ENCODE measurements at regions not wholly inside any gene's neighbourhood (a gene's known extent, or its start where the extent isn't known, plus 50 kb on each side); places are given as distances from the start of the nearest gene placed in this dataset.

GRCh38 chr17:22467720-22468119, 775.4 kb downstream of the KCNJ18 start:
- ChIA-PET POLR2A (no interaction called here), CTCF (no interaction called here)
- Histone ChIP-seq H3K9me3 (ENCODE audit: control extremely low read depth in 1 of 5, control insufficient read depth in 4 of 5, insufficient read depth in 2 of 5, low read depth in 1 of 5, low read length in 4 of 5) (peaks cover 0 to 6% (median 2%) of the 10 kb centered on the region in 5 experiments), H3K27ac (ENCODE audit: insufficient read depth in 1 of 2, low read depth in 1 of 2, low read length in 2 of 2, poor library complexity in 1 of 2, severe bottlenecking in 2 of 2) (no peak overlapping the region), H3K4me3 (ENCODE audit: control insufficient read depth in 1 of 7, extremely low read depth in 1 of 7, insufficient read depth in 4 of 7, low read depth in 2 of 7, low read length in 6 of 7) (no peak overlapping the region), H3K36me3 (ENCODE audit: control insufficient read depth in 4 of 4, insufficient read depth in 4 of 4, low read length in 3 of 4) (no peaks in the 10 kb centered on the region), H3K27me3 (replicated peaks in 2 of 5; ENCODE audit: control insufficient read depth in 4 of 5, insufficient read depth in 5 of 5, low read length in 4 of 5) (no peaks in the 10 kb centered on the region), H3K4me1 (ENCODE audit: control extremely low read depth in 1 of 4, control insufficient read depth in 4 of 4, insufficient read depth in 4 of 4, low read length in 3 of 4) (no peaks in the 10 kb centered on the region)
- WGBS (ENCODE audit: insufficient coverage): 65% methylated on average over 5 of the region's 5 CpGs
- no peak for DNase-seq

- Histone ChIP-seq H3K9me3 (ENCODE audit: control extremely low read depth in 1 of 5, control insufficient read depth in 4 of 5, insufficient read depth in 2 of 5, low read depth in 1 of 5, low read length in 4 of 5) (peaks cover 0 to 6% (median 2%) of the 10 kb centered on the region in 5 experiments), H3K4me1 (ENCODE audit: control extremely low read depth in 1 of 4, control insufficient read depth in 4 of 4, insufficient read depth in 4 of 4, low read length in 3 of 4) (no peaks in the 10 kb centered on the region), H3K27ac (ENCODE audit: insufficient read depth in 1 of 2, low read depth in 1 of 2, low read length in 2 of 2, poor library complexity in 1 of 2, severe bottlenecking in 2 of 2) (no peak overlapping the region), H3K27me3 (replicated peaks in 2 of 5; ENCODE audit: control insufficient read depth in 4 of 5, insufficient read depth in 5 of 5, low read length in 4 of 5) (no peaks in the 10 kb centered on the region), H3K36me3 (ENCODE audit: control insufficient read depth in 4 of 4, insufficient read depth in 4 of 4, low read length in 3 of 4) (no peaks in the 10 kb centered on the region), H3K4me3 (ENCODE audit: control insufficient read depth in 1 of 7, extremely low read depth in 1 of 7, insufficient read depth in 4 of 7, low read depth in 2 of 7, low read length in 6 of 7) (no peak overlapping the region)
- ChIA-PET CTCF (no interaction called here), POLR2A (no interaction called here)
- DNase-seq: no peak
- WGBS (ENCODE audit: insufficient coverage): 80% methylated on average over 8 of the region's 9 CpGs
Observed at GRCh38 chr17:22469101-22469880, 777.0 kb downstream of the KCNJ18 start.

GRCh38 chr17:22469941-22470340, 777.6 kb downstream of the KCNJ18 start:
- POLR2A ChIA-PET: no interaction called here
- Histone ChIP-seq H3K9me3 (ENCODE audit: control extremely low read depth in 1 of 5, control insufficient read depth in 4 of 5, insufficient read depth in 2 of 5, low read depth in 1 of 5, low read length in 4 of 5) (peaks cover 0 to 6% (median 2%) of the 10 kb centered on the region in 5 experiments), H3K36me3 (ENCODE audit: control insufficient read depth in 4 of 4, insufficient read depth in 4 of 4, low read length in 3 of 4) (no peaks in the 10 kb centered on the region), H3K4me3 (ENCODE audit: control insufficient read depth in 1 of 7, extremely low read depth in 1 of 7, insufficient read depth in 4 of 7, low read depth in 2 of 7, low read length in 6 of 7) (no peak overlapping the region), H3K27ac (ENCODE audit: insufficient read depth in 1 of 2, low read depth in 1 of 2, low read length in 2 of 2, poor library complexity in 1 of 2, severe bottlenecking in 2 of 2) (no peak overlapping the region), H3K4me1 (ENCODE audit: control extremely low read depth in 1 of 4, control insufficient read depth in 4 of 4, insufficient read depth in 4 of 4, low read length in 3 of 4) (no peaks in the 10 kb centered on the region), H3K27me3 (replicated peaks in 2 of 5; ENCODE audit: control insufficient read depth in 4 of 5, insufficient read depth in 5 of 5, low read length in 4 of 5) (no peaks in the 10 kb centered on the region)
- CTCF ChIA-PET: no interaction called here
- DNase-seq: no peak
- WGBS (ENCODE audit: insufficient coverage): 70% methylated on average over 3 of the region's 4 CpGs

GRCh38 chr17:22470411-22471175, 778.3 kb downstream of the KCNJ18 start:
- Histone ChIP-seq H3K27me3 (replicated peaks in 2 of 5; ENCODE audit: control insufficient read depth in 4 of 5, insufficient read depth in 5 of 5, low read length in 4 of 5) (no peaks in the 10 kb centered on the region), H3K4me3 (ENCODE audit: control insufficient read depth in 1 of 7, extremely low read depth in 1 of 7, insufficient read depth in 4 of 7, low read depth in 2 of 7, low read length in 6 of 7) (no peak overlapping the region), H3K36me3 (ENCODE audit: control insufficient read depth in 4 of 4, insufficient read depth in 4 of 4, low read length in 3 of 4) (no peaks in the 10 kb centered on the region), H3K27ac (ENCODE audit: insufficient read depth in 1 of 2, low read depth in 1 of 2, low read length in 2 of 2, poor library complexity in 1 of 2, severe bottlenecking in 2 of 2) (no peak overlapping the region), H3K4me1 (ENCODE audit: control extremely low read depth in 1 of 4, control insufficient read depth in 4 of 4, insufficient read depth in 4 of 4, low read length in 3 of 4) (no peaks in the 10 kb centered on the region), H3K9me3 (ENCODE audit: control extremely low read depth in 1 of 5, control insufficient read depth in 4 of 5, insufficient read depth in 2 of 5, low read depth in 1 of 5, low read length in 4 of 5) (peaks cover 0 to 6% (median 2%) of the 10 kb centered on the region in 5 experiments)
- DNase-seq: no peak
- WGBS (ENCODE audit: insufficient coverage): 61% methylated on average over 6 of the region's 7 CpGs
- ChIA-PET CTCF (no interaction called here), POLR2A (no interaction called here)

GRCh38 chr17:22484826-22485225, 792.5 kb downstream of the KCNJ18 start:
- Histone ChIP-seq H3K4me1 (ENCODE audit: control extremely low read depth in 1 of 4, control insufficient read depth in 4 of 4, insufficient read depth in 4 of 4, low read length in 3 of 4) (no peaks in the 10 kb centered on the region), H3K27ac (ENCODE audit: insufficient read depth in 1 of 2, low read depth in 1 of 2, low read length in 2 of 2, poor library complexity in 1 of 2, severe bottlenecking in 2 of 2) (no peak overlapping the region), H3K9me3 (ENCODE audit: control extremely low read depth in 1 of 5, control insufficient read depth in 4 of 5, insufficient read depth in 2 of 5, low read depth in 1 of 5, low read length in 4 of 5) (peaks cover 0 to 13% (median 7%) of the 10 kb centered on the region in 5 experiments), H3K4me3 (ENCODE audit: control insufficient read depth in 1 of 7, extremely low read depth in 1 of 7, insufficient read depth in 4 of 7, low read depth in 2 of 7, low read length in 6 of 7) (no peak overlapping the region), H3K36me3 (ENCODE audit: control insufficient read depth in 4 of 4, insufficient read depth in 4 of 4, low read length in 3 of 4) (no peaks in the 10 kb centered on the region), H3K27me3 (replicated peaks in 2 of 5; ENCODE audit: control insufficient read depth in 4 of 5, insufficient read depth in 5 of 5, low read length in 4 of 5) (no peaks in the 10 kb centered on the region)
- no peak for DNase-seq
- WGBS (ENCODE audit: insufficient coverage): 67% methylated on average over 3 of the region's 3 CpGs
- ChIA-PET CTCF (no interaction called here), POLR2A (no interaction called here)

- ChIA-PET POLR2A (no interaction called here), CTCF (no interaction called here)
- 13% methylated on average over 1 of the region's 3 CpGs for WGBS (ENCODE audit: insufficient coverage)
- Histone ChIP-seq H3K9me3 (ENCODE audit: control extremely low read depth in 1 of 5, control insufficient read depth in 4 of 5, insufficient read depth in 2 of 5, low read depth in 1 of 5, low read length in 4 of 5) (peaks cover 0 to 13% (median 7%) of the 10 kb centered on the region in 5 experiments), H3K27ac (ENCODE audit: insufficient read depth in 1 of 2, low read depth in 1 of 2, low read length in 2 of 2, poor library complexity in 1 of 2, severe bottlenecking in 2 of 2) (no peak overlapping the region), H3K36me3 (ENCODE audit: control insufficient read depth in 4 of 4, insufficient read depth in 4 of 4, low read length in 3 of 4) (no peaks in the 10 kb centered on the region), H3K4me3 (ENCODE audit: control insufficient read depth in 1 of 7, extremely low read depth in 1 of 7, insufficient read depth in 4 of 7, low read depth in 2 of 7, low read length in 6 of 7) (no peak overlapping the region), H3K27me3 (replicated peaks in 2 of 5; ENCODE audit: control insufficient read depth in 4 of 5, insufficient read depth in 5 of 5, low read length in 4 of 5) (no peaks in the 10 kb centered on the region), H3K4me1 (ENCODE audit: control extremely low read depth in 1 of 4, control insufficient read depth in 4 of 4, insufficient read depth in 4 of 4, low read length in 3 of 4) (no peaks in the 10 kb centered on the region)
- DNase-seq: no peak
Observed at GRCh38 chr17:22490399-22490798, 798.1 kb downstream of the KCNJ18 start.

GRCh38 chr17:22492331-22492730, 800.0 kb downstream of the KCNJ18 start:
- no peaks in the 10 kb centered on the region for H3K27me3 ChIP-seq (replicated peaks in 2 of 5; ENCODE audit: control insufficient read depth in 4 of 5, insufficient read depth in 5 of 5, low read length in 4 of 5)
- no peaks in the 10 kb centered on the region for H3K4me1 ChIP-seq (ENCODE audit: control extremely low read depth in 1 of 4, control insufficient read depth in 4 of 4, insufficient read depth in 4 of 4, low read length in 3 of 4)
- peaks cover 0 to 9% (median 4%) of the 10 kb centered on the region in 5 experiments for H3K9me3 ChIP-seq (ENCODE audit: control extremely low read depth in 1 of 5, control insufficient read depth in 4 of 5, insufficient read depth in 2 of 5, low read depth in 1 of 5, low read length in 4 of 5)
- ChIA-PET CTCF (no interaction called here), POLR2A (no interaction called here)
- no peak overlapping the region for H3K27ac ChIP-seq (ENCODE audit: insufficient read depth in 1 of 2, low read depth in 1 of 2, low read length in 2 of 2, poor library complexity in 1 of 2, severe bottlenecking in 2 of 2)
- no peaks in the 10 kb centered on the region for H3K36me3 ChIP-seq (ENCODE audit: control insufficient read depth in 4 of 4, insufficient read depth in 4 of 4, low read length in 3 of 4)
- no peak overlapping the region for H3K4me3 ChIP-seq (ENCODE audit: control insufficient read depth in 1 of 7, extremely low read depth in 1 of 7, insufficient read depth in 4 of 7, low read depth in 2 of 7, low read length in 6 of 7)
- no peak for DNase-seq
- 69% methylated on average over 4 of the region's 4 CpGs for WGBS (ENCODE audit: insufficient coverage)

All from common myeloid progenitor, CD34-positive (primary cell).